HepG2 (cell line): ENCODE measurements at regions not wholly inside any gene's neighbourhood (a gene's known extent, or its start where the extent isn't known, plus 50 kb on each side); places are given as distances from the start of the nearest gene placed in this dataset.

Experiments used
- ATAC-seq: fragments of 200-7000 bp; cut with Tn5 transposase; 3 replicates; pipeline ENCODE4 v1.9.1; 2020; ENCODE audit warnings: mild to moderate bottlenecking, moderate library complexity
- BruUV-seq: library from RNA; stranded (reverse); fragments of 400-500 nt; replicated peaks from 2 replicates; lab custom pipeline; 2021; lab: Mats Ljungman, UMichigan
- CTCF ChIA-PET: fragments of 300-600 bp; formaldehyde crosslinking; extraction: SDS; loops from one replicate; lab custom pipeline; 2021; ENCODE audit warnings: low total read pairs, inconsistent platforms, low intra/inter-chr PET ratio; lab: Yijun Ruan, JAX
- POLR2A ChIA-PET: fragments of 350-600 bp; sonication (Branson Sonifier 250); formaldehyde crosslinking; loops from one replicate; lab custom pipeline; 2020; ENCODE audit warnings: antibody characterized with exemption, inconsistent platforms; lab: Yijun Ruan, JAX
- DNase-seq: peaks from one replicate; pipeline ENCODE4 v3.0.0-alpha.2; 2015; ENCODE audit warnings: low spot score
- FAIRE-seq: peaks from 3 replicates; lab custom pipeline; 2011; peaks lifted over from hg19 to GRCh38; lab: Jason Lieb, UNC
- H2AFZ ChIP-seq: one replicate; pipeline ENCODE4 v1.6.1; 2011; ENCODE audit warnings: low read length, inconsistent platforms
- H3K27ac ChIP-seq: fragments of 300-600 bp; 3 replicates; pipeline ENCODE4 v1.8.0; 2011; ENCODE audit warnings: mixed run types, mild to moderate bottlenecking, mixed read lengths, low read length, inconsistent platforms; ENCODE audit not compliant: insufficient read depth; ENCODE audit errors: extremely low read length
- H3K27me3 ChIP-seq, 2 experiments: fragments of 200-600 bp in 1 of 2; 2 replicates in 1 of 2; 3 replicates in 1 of 2; pipeline versions ENCODE4 v1.6.0 to v1.8.0; 2011; ENCODE audit warnings: low read length in 2 of 2, mild to moderate bottlenecking in 2 of 2, moderate library complexity in 2 of 2, inconsistent platforms in 1 of 2; ENCODE audit not compliant: insufficient read depth in 2 of 2, control insufficient read depth in 1 of 2
- H3K36me3 ChIP-seq, 2 experiments: fragments of 200-600 bp in 1 of 2; replicated peaks in 1 of 2; 2 replicates in 1 of 2; 3 replicates in 1 of 2; pipeline versions ENCODE4 v1.5.1 to v1.8.0; 2011; ENCODE audit warnings: low read length in 2 of 2, inconsistent platforms in 1 of 2; ENCODE audit not compliant: insufficient read depth in 2 of 2, control insufficient read depth in 1 of 2
- H3K4me1 ChIP-seq: 2 replicates; pipeline ENCODE4 v1.5.1; 2012; ENCODE audit warnings: low read length, inconsistent platforms; ENCODE audit not compliant: insufficient read depth
- H3K4me2 ChIP-seq: 2 replicates; pipeline ENCODE4 v1.6.0; 2011; ENCODE audit warnings: low read depth, low read length, inconsistent platforms
- H3K4me3 ChIP-seq, 3 experiments: fragments of 200-600 bp in 1 of 3; sonication (generic), shearing (Covaris generic) in 1 of 3; replicated peaks in 1 of 3; 2 replicates each; pipeline ENCODE4 v1.5.1; 2011 to 2016; ENCODE audit warnings: low read length in 3 of 3, inconsistent platforms in 2 of 3, low read depth in 2 of 3, mild to moderate bottlenecking in 2 of 3, control low read depth in 1 of 3, mixed read lengths in 1 of 3; ENCODE audit not compliant: insufficient read depth in 1 of 3
- H3K79me2 ChIP-seq: one replicate; pipeline ENCODE4 v1.6.1; 2011; ENCODE audit warnings: low read length, inconsistent platforms; ENCODE audit not compliant: insufficient read depth
- H3K9ac ChIP-seq: 2 replicates; pipeline ENCODE4 v1.6.0; 2011; ENCODE audit warnings: mild to moderate bottlenecking, low read depth, low read length, inconsistent platforms; ENCODE audit not compliant: insufficient read depth
- H3K9me3 ChIP-seq: 2 replicates; pipeline ENCODE4 v1.5.1; 2012; ENCODE audit warnings: mild to moderate bottlenecking, low read length
- H4K20me1 ChIP-seq: 2 replicates; pipeline ENCODE4 v1.6.0; 2011; ENCODE audit warnings: inconsistent platforms, mild to moderate bottlenecking, low read length, moderate library complexity; ENCODE audit not compliant: insufficient read depth
- DDIT3 ChIP-seq: sonication (generic); formaldehyde crosslinking; IDR thresholded peaks from 2 replicates; pipeline ENCODE4 v1.4.0; 2020; ENCODE audit warnings: mild to moderate bottlenecking, missing genetic modification reagents
- ISL2 ChIP-seq: sonication (generic); formaldehyde crosslinking; IDR thresholded peaks from 2 replicates; pipeline ENCODE4 v1.5.0; 2020; ENCODE audit warnings: missing genetic modification reagents
- MBD4 ChIP-seq: IDR thresholded peaks from 2 replicates; pipeline ENCODE4 v1.6.1; 2012; ENCODE audit warnings: low read length, inconsistent platforms, borderline replicate concordance
- MED1 ChIP-seq: sonication (generic); formaldehyde crosslinking; IDR thresholded peaks from 2 replicates; pipeline ENCODE4 v1.4.0; 2020; ENCODE audit warnings: missing genetic modification reagents
- MEIS2 ChIP-seq: sonication (generic); formaldehyde crosslinking; IDR thresholded peaks from 2 replicates; pipeline ENCODE4 v1.9.0; 2021; ENCODE audit warnings: mild to moderate bottlenecking, missing genetic modification reagents
- MYNN ChIP-seq: sonication (generic); formaldehyde crosslinking; IDR thresholded peaks from 2 replicates; pipeline ENCODE4 v1.4.0; 2020; ENCODE audit warnings: mild to moderate bottlenecking, low read depth, missing genetic modification reagents
- RARG ChIP-seq: sonication (generic); formaldehyde crosslinking; IDR thresholded peaks from 2 replicates; pipeline ENCODE4 v1.4.0; 2020; ENCODE audit warnings: low read depth, mild to moderate bottlenecking, missing genetic modification reagents
- SALL1 ChIP-seq: sonication (generic); formaldehyde crosslinking; IDR thresholded peaks from 2 replicates; pipeline ENCODE4 v1.8.0; 2022; ENCODE audit warnings: mild to moderate bottlenecking, missing genetic modification reagents
- TBX2 ChIP-seq: sonication (generic); formaldehyde crosslinking; IDR thresholded peaks from 2 replicates; pipeline ENCODE4 v1.5.0; 2020; ENCODE audit warnings: missing genetic modification reagents, mild to moderate bottlenecking, borderline replicate concordance
- TFDP2 ChIP-seq: sonication (generic); formaldehyde crosslinking; IDR thresholded peaks from 2 replicates; pipeline ENCODE4 v1.4.0; 2020; ENCODE audit warnings: missing genetic modification reagents
- ZBTB40 ChIP-seq, 2 experiments: fragments of 450-650 bp in 1 of 2; sonication (generic) in 1 of 2; formaldehyde crosslinking in 1 of 2; IDR thresholded peaks; 2 replicates each; pipeline versions ENCODE4 v1.6.1 to v1.8.0; 2016 to 2022; ENCODE audit warnings: antibody characterized with exemption in 1 of 2, mild to moderate bottlenecking in 1 of 2, missing genetic modification reagents in 1 of 2
- ZFP36L2 ChIP-seq: sonication (generic); formaldehyde crosslinking; IDR thresholded peaks from 2 replicates; pipeline ENCODE4 v1.4.0; 2020; ENCODE audit warnings: missing genetic modification reagents
- ZNF343 ChIP-seq: sonication (generic); formaldehyde crosslinking; IDR thresholded peaks from 2 replicates; pipeline ENCODE4 v1.4.0; 2020; ENCODE audit warnings: mild to moderate bottlenecking, missing genetic modification reagents
- ZNF350 ChIP-seq: sonication (generic); formaldehyde crosslinking; IDR thresholded peaks from 2 replicates; pipeline ENCODE4 v1.4.0; 2020; ENCODE audit warnings: mild to moderate bottlenecking, low read depth, missing genetic modification reagents, borderline replicate concordance
- ZNF367 ChIP-seq: sonication (generic); formaldehyde crosslinking; IDR thresholded peaks from 2 replicates; pipeline ENCODE4 v1.4.0; 2020; ENCODE audit warnings: missing genetic modification reagents, borderline replicate concordance
- WGBS: methylation state at CpG from one replicate; pipeline ENCODE4 v1.1.6; 2017; ENCODE audit warnings: low lambda C conversion rate; 5-methylcytosine and 5-hydroxymethylcytosine counted together
- in situ Hi-C: cut with HindIII; loops from 2 replicates; pipeline ENCODE4 v1.10.0; 2017; ENCODE audit warnings: low pct_unique_long_range_greater_than_20kb; ENCODE audit not compliant: extremely low pct_ligation_motif_present
- intact Hi-C: fragments of 100-400 bp; cut with micrococcal nuclease; formaldehyde crosslinking; loops from one replicate; pipeline ENCODE4 v1.10.0; 2022; ENCODE audit not compliant: unreplicated experiment

DNA sequence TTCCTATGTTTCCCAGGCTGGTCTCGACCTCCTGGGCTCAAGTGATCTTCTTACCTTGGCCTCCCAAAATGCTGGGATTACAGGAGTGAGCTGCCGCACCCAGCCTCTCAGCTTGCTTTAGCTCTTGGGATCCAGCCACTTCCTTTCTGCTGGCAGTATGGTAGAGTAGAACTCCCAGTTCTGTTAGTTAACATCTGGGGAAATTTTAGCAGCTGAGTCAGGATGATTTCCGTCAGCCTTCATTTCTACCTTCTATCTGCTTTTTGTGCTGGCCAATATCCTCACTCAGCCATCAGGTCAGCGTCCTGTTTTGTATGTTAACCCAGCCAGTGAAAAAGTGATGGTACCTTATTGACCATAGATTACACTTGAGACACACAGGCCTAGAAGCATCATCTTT, 59.3 kb upstream of the GPC4 start:
- ATAC-seq: no peak
- Histone ChIP-seq H3K4me1 (no peaks in the 10 kb centered on the region), H3K36me3 (no peaks in the 10 kb centered on the region), H3K4me2 (no peak overlapping the region), H3K27me3 (no peaks in the 10 kb centered on the region), H4K20me1 (no peaks in the 10 kb centered on the region), H3K9me3 (no peaks in the 10 kb centered on the region), H3K9ac (no peak overlapping the region), H2AFZ (no peak overlapping the region), H3K4me3 (no peak overlapping the region), H3K79me2 (no peaks in the 10 kb centered on the region), H3K27ac (no peak overlapping the region)
- in situ Hi-C loops: no loop called here
- ChIA-PET CTCF (no interaction called here), POLR2A (no interaction called here)
- BruUV-seq: no TSS peak
- 42% methylated on average over 4 of the region's 4 CpGs for WGBS
- TF ChIP-seq SALL1 (CRISPR knock-in tag) (no peak), ZNF367 (CRISPR knock-in tag) (no peak), TFDP2 (CRISPR knock-in tag) (no peak), MYNN (CRISPR knock-in tag) (no peak), RARG (CRISPR knock-in tag) (no peak), DDIT3 (CRISPR knock-in tag) (no peak), MED1 (CRISPR knock-in tag) (no peak), ZNF343 (CRISPR knock-in tag) (no peak), ZFP36L2 (no peak), ZNF350 (CRISPR knock-in tag) (no peak), MEIS2 (CRISPR knock-in tag) (no peak), ISL2 (no peak), MBD4 (no peak), TBX2 (CRISPR knock-in tag) (no peak), ZBTB40 (IDR thresholded peaks at IDR 0.05) (no peak), ZBTB40 (CRISPR knock-in tag; IDR thresholded peaks at IDR 0.05) (no peak)
- FAIRE-seq: no peak
- no peak for DNase-seq
- intact Hi-C loops: no loop called here
